Right cardiac atrium (tissue), 5 donors: ENCODE measurements at regions not wholly inside any gene's neighbourhood (a gene's known extent, or its start where the extent isn't known, plus 50 kb on each side); places are given as distances from the start of the nearest gene placed in this dataset.

Source experiments
- ATAC-seq, 2 donors: fragments of 200-7000 bp; cut with Tn5 transposase; one replicate each; pipeline versions ENCODE4 v1.8.0 to v1.9.1; 2020; ENCODE audit warnings: moderate library complexity in 2 of 2, mild to moderate bottlenecking in 1 of 2
- DNase-seq, 3 donors: peaks; one replicate each; pipeline ENCODE4 v3.0.0-alpha.2; 2020
- H3K27ac ChIP-seq: one replicate; pipeline ENCODE4 v1.5.1; 2013; ENCODE audit warnings: mild to moderate bottlenecking, low read length, control low read depth, moderate library complexity
- H3K27me3 ChIP-seq: one replicate; pipeline ENCODE4 v1.6.1; 2013; ENCODE audit not compliant: control insufficient read depth, insufficient read depth
- H3K4me1 ChIP-seq: one replicate; pipeline ENCODE4 v1.6.1; 2013; ENCODE audit warnings: low read length; ENCODE audit not compliant: control insufficient read depth, insufficient read depth
- H3K4me3 ChIP-seq: one replicate; pipeline ENCODE4 v1.5.1; 2013; ENCODE audit warnings: low read length, control low read depth
- H3K9me3 ChIP-seq: one replicate; pipeline ENCODE4 v1.6.1; 2013; ENCODE audit warnings: low read length; ENCODE audit not compliant: control insufficient read depth
- WGBS: extraction: QIAGEN DNeasy Blood & Tissue Kit; methylation state at CpG from one replicate; pipeline ENCODE4 v1.1.7; 2013; 5-methylcytosine and 5-hydroxymethylcytosine counted together
- intact Hi-C, 4 donors: fragments of 100-400 bp; cut with DNase I; formaldehyde crosslinking; loops; one replicate each; pipeline versions ENCODE4 v1.11.0 to v1.14.0; 2022 to 2023
- donor health status: healthy with polysubstance abuse.
- donor health status: DM: no; HTN: yes; CAD: no.
- donor health status: DM: no; HTN: no; CAD: no.
- donor health status: DM: no; HTN: yes; CAD: no; lungs with severe emphysema.
- donor health status: DM: yes; HTN: yes; CAD: no.

GRCh38 chr2:15730545-15731212 is 139.0 kb downstream of the DDX1 start:
- H3K27ac ChIP-seq, result no peak overlapping the region
- intact Hi-C loops, result no loop called here
- no peaks in the 10 kb centered on the region for H3K9me3 ChIP-seq
- WGBS, result 11% methylated on average over 7 of the region's 7 CpGs
- H3K4me1 ChIP-seq, result peaks cover 15% of the 10 kb centered on the region
- no peak overlapping the region for H3K4me3 ChIP-seq
- ATAC-seq, result peak; percentile 92 to 93
- DNase-seq, result peak; percentile 96 to 99 (median 97)
- H3K27me3 ChIP-seq, result no peaks in the 10 kb centered on the region

GRCh38 chr2:15731213-15731888 is 139.7 kb downstream of the DDX1 start:
- ATAC-seq (no peak), DNase-seq (no peak)
- H3K27ac ChIP-seq, result no peak overlapping the region
- H3K9me3 ChIP-seq, result no peaks in the 10 kb centered on the region
- 78% methylated on average over 7 of the region's 7 CpGs for WGBS
- H3K4me3 ChIP-seq, result no peak overlapping the region
- H3K4me1 ChIP-seq, result peaks cover 15% of the 10 kb centered on the region
- intact Hi-C loops, result no loop called here
- no peaks in the 10 kb centered on the region for H3K27me3 ChIP-seq

DNA sequence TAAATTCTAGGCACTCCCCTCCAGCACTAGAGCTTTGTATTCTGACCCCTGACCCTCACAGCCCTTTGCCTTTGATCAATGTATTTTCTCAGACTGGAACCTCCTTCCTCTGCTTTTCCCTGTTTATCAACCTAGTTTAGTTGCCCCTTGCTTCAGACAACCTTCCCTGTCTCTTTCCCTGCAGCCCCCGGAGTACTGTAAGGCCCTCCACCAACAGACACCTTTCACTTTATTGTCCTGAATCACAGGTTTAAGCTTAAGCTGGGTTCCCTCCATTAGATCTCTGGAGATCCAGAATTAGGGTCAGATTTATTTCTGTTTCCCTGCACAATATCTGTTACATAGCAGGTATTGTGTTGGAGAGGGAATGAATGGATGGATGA is 140.2 kb downstream of the DDX1 start:
- no peaks in the 10 kb centered on the region for H3K9me3 ChIP-seq
- no peak overlapping the region for H3K27ac ChIP-seq
- H3K4me3 ChIP-seq, result no peak overlapping the region
- no peaks in the 10 kb centered on the region for H3K27me3 ChIP-seq
- 100% methylated on average over 1 of the region's 1 CpG for WGBS
- DNase-seq, result no peak
- no peak for ATAC-seq
- intact Hi-C loops, result no loop called here
- peaks cover 15% of the 10 kb centered on the region for H3K4me1 ChIP-seq

- peaks cover 15% of the 10 kb centered on the region for H3K4me1 ChIP-seq
- no peaks in the 10 kb centered on the region for H3K9me3 ChIP-seq
- H3K27ac ChIP-seq, result no peak overlapping the region
- WGBS, result 67% methylated on average over 7 of the region's 7 CpGs
- H3K27me3 ChIP-seq, result no peaks in the 10 kb centered on the region
- ATAC-seq (no peak), DNase-seq (no peak)
- H3K4me3 ChIP-seq, result no peak overlapping the region
- intact Hi-C loops, result no loop called here
These were observed 140.8 kb downstream of the DDX1 start for GRCh38 chr2:15732341-15733077.

DNA sequence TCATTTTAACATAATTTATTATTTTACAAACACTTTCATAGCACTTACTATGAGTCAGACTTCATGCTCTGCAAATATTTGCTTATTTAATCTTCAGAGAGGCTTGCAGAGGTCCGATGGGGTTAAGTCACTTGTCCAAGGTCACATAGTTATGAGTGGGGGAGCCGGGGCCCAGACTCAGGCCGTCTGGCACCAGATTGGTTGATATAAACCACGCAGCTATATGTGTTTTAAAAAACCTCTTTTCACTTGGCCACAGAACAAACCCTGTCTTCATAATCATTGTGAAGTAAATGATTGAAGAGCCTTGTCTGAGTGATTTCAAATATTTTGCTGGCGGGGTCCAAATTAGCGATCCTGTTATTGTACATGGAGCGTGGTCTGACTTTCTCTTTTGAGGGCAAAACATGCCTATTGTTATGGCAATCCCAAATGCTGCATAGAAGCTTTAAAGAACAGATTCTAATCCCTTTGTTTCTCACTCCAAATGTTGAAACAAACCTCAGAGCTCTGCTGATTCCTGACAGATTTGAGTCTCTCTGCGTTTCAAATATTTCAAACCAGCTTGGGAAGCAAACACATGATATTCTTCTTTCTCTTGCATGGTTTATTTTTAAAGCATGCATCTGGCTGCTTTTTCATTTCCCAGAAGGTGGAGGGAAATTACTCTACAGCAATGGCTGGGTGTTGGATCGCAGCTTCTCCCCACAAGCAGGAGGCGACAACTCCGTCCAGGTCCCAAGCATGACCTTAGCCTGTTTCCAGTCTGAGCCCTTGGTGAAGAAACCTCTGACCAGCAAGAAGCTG is 142.4 kb downstream of the DDX1 start:
- H3K9me3 ChIP-seq, result no peaks in the 10 kb centered on the region
- peak overlapping the region; percentile 30 for H3K27ac ChIP-seq
- WGBS, result 31% methylated on average over 11 of the region's 11 CpGs
- intact Hi-C loops, result no loop called here
- H3K4me3 ChIP-seq, result no peak overlapping the region
- ATAC-seq, result peak in 1 of 2 donors; percentile 7
- no peaks in the 10 kb centered on the region for H3K27me3 ChIP-seq
- peaks cover 15% of the 10 kb centered on the region for H3K4me1 ChIP-seq
- no peak for DNase-seq

GRCh38 chr2:15734674-15735483 is 143.2 kb downstream of the DDX1 start:
- Histone ChIP-seq H3K4me3 (no peak overlapping the region), H3K27me3 (no peaks in the 10 kb centered on the region), H3K4me1 (peaks cover 15% of the 10 kb centered on the region), H3K27ac (peak overlapping the region; percentile 30), H3K9me3 (no peaks in the 10 kb centered on the region)
- no peak for DNase-seq
- 45% methylated on average over 5 of the region's 5 CpGs for WGBS
- ATAC-seq, result peak; percentile 45 to 54
- intact Hi-C loops, result no loop called here

DNA sequence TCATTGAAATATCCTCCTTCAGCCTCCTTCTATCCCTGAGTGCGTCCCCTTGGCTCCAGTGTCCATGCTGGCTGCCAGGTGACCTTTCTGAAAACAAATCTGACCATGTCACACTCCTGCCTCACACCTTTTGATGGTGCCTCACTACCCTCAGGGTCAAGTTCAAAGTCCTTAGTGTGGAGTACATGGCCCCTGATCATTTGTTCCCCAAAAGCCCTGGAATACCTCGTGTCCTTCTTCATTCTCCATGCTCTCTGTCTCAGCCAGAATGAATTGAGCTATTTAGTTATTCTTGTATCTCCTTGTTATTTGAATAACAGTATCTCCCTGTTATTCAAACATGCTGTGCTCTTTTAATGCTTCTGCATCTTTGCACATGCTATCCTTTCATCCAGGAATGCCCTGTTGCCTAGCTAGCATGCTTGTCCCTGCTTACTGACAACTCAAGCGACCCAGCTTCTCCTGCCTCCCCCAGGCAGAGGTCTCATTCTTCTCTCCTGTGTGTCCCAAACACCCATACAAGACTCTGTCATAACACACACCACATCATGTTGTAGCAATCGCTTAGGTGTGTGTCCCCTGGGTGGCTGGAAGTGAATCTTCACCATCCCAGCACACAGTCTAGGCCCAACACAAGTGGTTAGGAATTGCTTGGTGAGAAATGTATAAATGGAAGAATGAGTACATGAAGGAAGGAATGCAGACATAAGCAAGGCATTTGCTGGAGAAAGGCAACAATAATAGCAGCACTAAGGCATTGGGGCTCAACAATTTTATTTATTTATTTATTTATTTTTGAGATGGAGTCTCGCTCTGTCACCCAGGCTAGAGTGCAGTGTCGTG is 144.0 kb downstream of the DDX1 start:
- H3K4me3 ChIP-seq, result no peak overlapping the region
- ATAC-seq, result no peak
- H3K9me3 ChIP-seq, result no peaks in the 10 kb centered on the region
- WGBS, result 85% methylated on average over 6 of the region's 6 CpGs
- no peak overlapping the region for H3K27ac ChIP-seq
- H3K27me3 ChIP-seq, result no peaks in the 10 kb centered on the region
- intact Hi-C loops, result no loop called here
- H3K4me1 ChIP-seq, result peaks cover 10% of the 10 kb centered on the region
- no peak for DNase-seq

DNA sequence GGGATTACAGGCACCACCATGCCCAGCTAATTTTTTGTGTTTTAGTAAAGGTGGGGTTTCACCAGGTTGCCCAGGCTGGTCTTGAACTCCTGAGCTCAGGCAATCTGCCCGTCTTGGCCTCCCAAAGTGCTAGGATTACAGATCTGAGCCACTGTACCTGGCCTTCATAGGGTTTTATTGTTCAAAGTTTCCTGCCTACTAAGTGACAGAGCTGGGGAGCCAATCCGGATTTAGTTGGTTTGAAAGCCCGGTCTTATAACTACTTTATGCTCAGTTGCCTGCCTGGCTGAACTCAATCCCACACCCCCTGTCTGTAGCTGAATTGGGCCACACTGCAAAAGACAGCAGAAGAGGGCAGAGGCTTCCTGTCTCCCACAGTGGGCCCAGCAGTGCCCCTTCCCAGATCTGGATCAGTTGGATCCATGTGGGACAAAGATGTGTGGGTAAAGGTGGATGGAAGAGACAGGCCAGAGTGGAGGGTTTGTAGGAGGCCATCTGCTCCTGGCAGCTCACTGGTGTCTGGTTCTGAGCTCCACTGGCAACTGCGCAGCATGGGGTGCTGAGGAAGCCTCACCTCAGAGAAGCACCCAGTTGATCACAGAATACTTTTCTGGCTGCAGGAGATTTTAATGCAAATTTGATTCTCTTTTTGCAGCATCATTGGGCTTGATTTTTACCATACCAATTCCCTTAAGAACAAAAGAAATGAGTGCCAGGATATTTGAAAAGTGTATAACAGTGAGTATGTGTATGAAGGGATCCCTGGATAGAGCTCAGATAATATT is 144.9 kb downstream of the DDX1 start:
- ATAC-seq (no peak), DNase-seq (no peak)
- intact Hi-C loops, result no loop called here
- Histone ChIP-seq H3K9me3 (no peaks in the 10 kb centered on the region), H3K4me3 (no peak overlapping the region), H3K27ac (no peak overlapping the region), H3K27me3 (no peaks in the 10 kb centered on the region), H3K4me1 (peaks cover 7% of the 10 kb centered on the region)
- 88% methylated on average over 4 of the region's 4 CpGs for whole genome bisulfite sequencing
